ENCODE measurements at regions not wholly inside any gene's neighbourhood (a gene's known extent, or its start where the extent isn't known, plus 50 kb on each side); places are given as distances from the start of the nearest gene placed in this dataset.

DNA sequence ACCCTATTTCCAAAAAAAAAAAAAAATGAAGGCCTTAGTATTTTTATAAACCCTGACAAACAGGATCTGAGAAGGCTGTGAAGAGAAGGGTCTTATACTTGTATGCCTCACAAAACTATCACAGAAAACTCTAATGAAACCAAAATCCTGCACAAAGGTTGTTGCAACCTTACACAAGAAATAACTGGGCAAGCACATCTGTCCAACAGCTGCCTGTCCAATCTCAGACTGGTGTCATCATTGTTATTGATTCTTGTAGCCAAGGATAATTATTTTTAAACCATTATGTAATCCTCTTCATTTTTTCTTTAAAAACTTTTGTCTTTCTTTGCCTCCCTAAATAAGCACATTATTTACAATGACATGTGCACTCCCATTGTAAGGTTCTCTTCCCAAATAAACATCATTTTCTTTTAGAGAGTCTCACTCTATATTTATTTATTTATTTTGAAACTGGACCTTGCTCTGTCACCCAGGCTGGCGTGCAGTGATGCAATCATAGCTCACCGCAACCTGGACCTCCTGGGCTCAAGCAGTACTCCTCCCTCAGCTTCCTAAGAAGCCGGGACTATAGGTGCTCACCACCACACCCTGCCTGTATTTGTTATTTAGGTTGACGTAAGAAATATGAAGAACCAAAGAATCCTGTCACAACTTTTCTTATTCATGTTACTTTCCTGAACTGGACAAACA is 697.1 kb downstream of the DOK5 start:
- TF ChIP-seq, protein P1, sequence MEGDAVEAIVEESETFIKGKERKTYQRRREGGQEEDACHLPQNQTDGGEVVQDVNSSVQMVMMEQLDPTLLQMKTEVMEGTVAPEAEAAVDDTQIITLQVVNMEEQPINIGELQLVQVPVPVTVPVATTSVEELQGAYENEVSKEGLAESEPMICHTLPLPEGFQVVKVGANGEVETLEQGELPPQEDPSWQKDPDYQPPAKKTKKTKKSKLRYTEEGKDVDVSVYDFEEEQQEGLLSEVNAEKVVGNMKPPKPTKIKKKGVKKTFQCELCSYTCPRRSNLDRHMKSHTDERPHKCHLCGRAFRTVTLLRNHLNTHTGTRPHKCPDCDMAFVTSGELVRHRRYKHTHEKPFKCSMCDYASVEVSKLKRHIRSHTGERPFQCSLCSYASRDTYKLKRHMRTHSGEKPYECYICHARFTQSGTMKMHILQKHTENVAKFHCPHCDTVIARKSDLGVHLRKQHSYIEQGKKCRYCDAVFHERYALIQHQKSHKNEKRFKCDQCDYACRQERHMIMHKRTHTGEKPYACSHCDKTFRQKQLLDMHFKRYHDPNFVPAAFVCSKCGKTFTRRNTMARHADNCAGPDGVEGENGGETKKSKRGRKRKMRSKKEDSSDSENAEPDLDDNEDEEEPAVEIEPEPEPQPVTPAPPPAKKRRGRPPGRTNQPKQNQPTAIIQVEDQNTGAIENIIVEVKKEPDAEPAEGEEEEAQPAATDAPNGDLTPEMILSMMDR (IDR thresholded peaks at IDR 0.05): no peak
- H3K4me1 ChIP-seq (ENCODE audit: low read depth): no peaks in the 10 kb centered on the region
- H3K9me3 ChIP-seq: no peaks in the 10 kb centered on the region
- no peak overlapping the region for H3K4me3 ChIP-seq
- peak; percentile 43 for ATAC-seq
- intact Hi-C loops (cut with DNase I, micrococcal nuclease): no loop called here
- DNase-seq: no peak
- no peaks in the 10 kb centered on the region for H3K36me3 ChIP-seq (ENCODE audit: low read depth)

GRCh38 chr20:55166063-55166462 is 690.7 kb downstream of the DOK5 start:
- ATAC-seq (no peak), DNase-seq (no peak)
- Histone ChIP-seq H3K9me3 (no peaks in the 10 kb centered on the region), H3K36me3 (ENCODE audit: low read depth) (no peaks in the 10 kb centered on the region), H3K4me1 (ENCODE audit: low read depth) (no peaks in the 10 kb centered on the region), H3K4me3 (no peak overlapping the region)
- intact Hi-C loops (cut with DNase I, micrococcal nuclease): no loop called here
- TF ChIP-seq, protein P1 (IDR thresholded peaks at IDR 0.05): no peak

DNA sequence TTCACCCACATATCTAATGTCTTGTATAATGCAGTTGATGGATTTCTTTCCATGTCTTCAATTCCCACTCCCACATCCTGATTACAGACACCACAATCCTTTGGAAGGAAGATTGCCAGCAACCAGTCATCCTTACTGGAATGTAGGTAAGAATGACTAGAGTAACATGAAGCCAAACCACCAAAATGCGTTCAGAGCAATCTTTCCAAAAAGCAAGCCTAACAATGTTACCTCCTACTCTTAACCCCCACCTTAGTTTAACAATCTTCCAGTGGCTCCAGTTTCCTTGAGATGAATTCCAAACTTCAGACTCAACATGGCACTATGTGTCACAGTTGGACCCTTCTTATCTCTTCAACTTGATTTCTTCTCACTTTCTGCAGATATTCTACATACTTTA is 685.6 kb downstream of the DOK5 start:
- DNase-seq: no peak
- H3K4me3 ChIP-seq: no peak overlapping the region
- no peak for ATAC-seq
- intact Hi-C loops (cut with DNase I, micrococcal nuclease): no loop called here
- no peaks in the 10 kb centered on the region for H3K36me3 ChIP-seq (ENCODE audit: low read depth)
- H3K9me3 ChIP-seq: no peaks in the 10 kb centered on the region
- no peaks in the 10 kb centered on the region for H3K4me1 ChIP-seq (ENCODE audit: low read depth)
- TF ChIP-seq, protein P1 (IDR thresholded peaks at IDR 0.05): no peak

- Histone ChIP-seq H3K36me3 (ENCODE audit: low read depth) (no peaks in the 10 kb centered on the region), H3K4me1 (ENCODE audit: low read depth) (no peaks in the 10 kb centered on the region), H3K9me3 (no peaks in the 10 kb centered on the region), H3K4me3 (no peak overlapping the region)
- peak; percentile 93 for ATAC-seq
- TF ChIP-seq, protein P1 (IDR thresholded peaks at IDR 0.05): no peak
- intact Hi-C loops (cut with DNase I, micrococcal nuclease): no loop called here
- DNase-seq: no peak
These were observed 684.6 kb downstream of the DOK5 start for GRCh38 chr20:55160037-55160436.

- intact Hi-C loops (cut with DNase I, micrococcal nuclease): no loop called here
- TF ChIP-seq, protein P1 (IDR thresholded peaks at IDR 0.05): no peak
- no peaks in the 10 kb centered on the region for H3K4me1 ChIP-seq (ENCODE audit: low read depth)
- ATAC-seq (no peak), DNase-seq (no peak)
- no peaks in the 10 kb centered on the region for H3K9me3 ChIP-seq
- no peaks in the 10 kb centered on the region for H3K36me3 ChIP-seq (ENCODE audit: low read depth)
- no peak overlapping the region for H3K4me3 ChIP-seq
These were observed 683.8 kb downstream of the DOK5 start for GRCh38 chr20:55159230-55159629.

DNA sequence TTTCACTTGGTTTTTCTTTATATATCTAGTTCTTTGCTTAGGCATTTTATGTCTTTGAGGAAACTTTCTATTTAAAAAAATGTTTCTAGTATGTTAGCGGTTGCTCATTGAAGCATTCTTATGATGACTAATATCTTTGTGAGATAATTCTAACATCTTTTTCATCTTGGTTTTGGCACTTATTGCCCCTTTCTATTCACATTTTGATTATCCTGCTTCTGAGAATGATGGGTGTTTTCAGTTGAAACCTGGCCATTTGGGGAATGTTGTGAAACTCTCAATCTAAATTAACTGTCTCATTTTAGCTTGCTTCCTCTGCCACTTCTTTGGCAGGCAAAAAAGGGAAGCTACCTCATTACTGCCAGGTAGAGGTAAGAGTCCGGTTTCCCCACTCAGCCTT is 683.1 kb downstream of the DOK5 start:
- intact Hi-C loops (cut with DNase I, micrococcal nuclease): no loop called here
- Histone ChIP-seq H3K9me3 (no peaks in the 10 kb centered on the region), H3K4me1 (ENCODE audit: low read depth) (no peaks in the 10 kb centered on the region), H3K36me3 (ENCODE audit: low read depth) (no peaks in the 10 kb centered on the region), H3K4me3 (no peak overlapping the region)
- DNase-seq (no peak), ATAC-seq (no peak)
- TF ChIP-seq, protein P1 (IDR thresholded peaks at IDR 0.05): no peak

Data from mucosa of descending colon (tissue), 3 donors.